B cell (primary cell): ENCODE measurements at regions not wholly inside any gene's neighbourhood (a gene's known extent, or its start where the extent isn't known, plus 50 kb on each side); places are given as distances from the start of the nearest gene placed in this dataset.

Experiments
- ATAC-seq: fragments of 200-7000 bp; cut with Tn5 transposase; one replicate; pipeline ENCODE4 v1.10.0; 2021; ENCODE audit warnings: low read depth, mild to moderate bottlenecking, moderate number of reproducible peaks, moderate library complexity
- CTCF ChIA-PET: fragments of 350-600 bp; sonication (Branson Sonifier 250); formaldehyde crosslinking; loops from one replicate; lab custom pipeline; 2021; ENCODE audit warnings: antibody characterized with exemption, inconsistent platforms; lab: Charles Lee
- POLR2A ChIA-PET: fragments of 350-600 bp; sonication (Branson Sonifier 250); formaldehyde crosslinking; loops from one replicate; lab custom pipeline; 2021; ENCODE audit warnings: antibody characterized with exemption; lab: Charles Lee
- DNase-seq: peaks from one replicate; pipeline ENCODE4 v3.0.0; 2013
- H2AFZ ChIP-seq: 2 replicates; pipeline ENCODE4 v1.6.1; 2012; ENCODE audit warnings: mild to moderate bottlenecking, low read depth, low read length; ENCODE audit not compliant: insufficient read depth, poor library complexity, severe bottlenecking
- H3K27ac ChIP-seq, 2 donors: 1 replicate in 1 of 2; 2 replicates in 1 of 2; pipeline ENCODE4 v1.5.1; 2012 to 2013; ENCODE audit warnings: low read length in 2 of 2, mild to moderate bottlenecking in 2 of 2, moderate library complexity in 1 of 2
- H3K27me3 ChIP-seq, 4 experiments: fragments of 200-600 bp in 1 of 4; sonication (generic) in 1 of 4; replicated peaks in 1 of 4; 1 replicate in 2 of 4; 2 replicates in 2 of 4; pipeline versions ENCODE4 v1.6.1 to v1.7.0; 2013 to 2016; ENCODE audit warnings: low read length in 3 of 4, mild to moderate bottlenecking in 2 of 4, mixed read lengths in 1 of 4, moderate library complexity in 1 of 4; ENCODE audit not compliant: insufficient read depth in 4 of 4, control insufficient read depth in 3 of 4; ENCODE audit errors: control extremely low read depth in 1 of 4
- H3K36me3 ChIP-seq, 2 experiments: replicated peaks in 1 of 2; 1 replicate in 1 of 2; 2 replicates in 1 of 2; pipeline versions ENCODE4 v1.6.1 to v1.7.1; 2013; ENCODE audit warnings: low read length in 1 of 2; ENCODE audit not compliant: insufficient read depth in 2 of 2, control insufficient read depth in 1 of 2; ENCODE audit errors: control extremely low read depth in 1 of 2, extremely low read depth in 1 of 2
- H3K4me1 ChIP-seq, 2 donors: fragments of 200-600 bp in 1 of 2; sonication (generic) in 1 of 2; 1 replicate in 1 of 2; 2 replicates in 1 of 2; pipeline versions ENCODE4 v1.5.1 to v1.6.1; 2013 to 2017; ENCODE audit warnings: low read length in 2 of 2; ENCODE audit not compliant: control insufficient read depth in 2 of 2, insufficient read depth in 2 of 2
- H3K4me2 ChIP-seq: replicated peaks from 2 replicates; pipeline ENCODE3; 2012; ENCODE audit warnings: mild to moderate bottlenecking, low read depth, low read length; ENCODE audit not compliant: poor library complexity, severe bottlenecking
- H3K4me3 ChIP-seq, 5 experiments: fragments of 200-600 bp in 1 of 5; sonication (generic) in 1 of 5; 1 replicate in 3 of 5; 2 replicates in 2 of 5; pipeline versions ENCODE4 v1.5.1 to v1.7.0; 2011 to 2016; ENCODE audit warnings: low read length in 4 of 5, mild to moderate bottlenecking in 4 of 5, low read depth in 2 of 5, control low read depth in 1 of 5, moderate library complexity in 1 of 5; ENCODE audit not compliant: insufficient read depth in 1 of 5; ENCODE audit errors: control extremely low read depth in 1 of 5, extremely low read depth in 1 of 5
- H3K79me2 ChIP-seq: fragments of 200-600 bp; sonication (generic); one replicate; pipeline ENCODE4 v1.6.0; 2016; ENCODE audit warnings: low read length; ENCODE audit not compliant: control insufficient read depth, insufficient read depth
- H3K9ac ChIP-seq: fragments of 200-600 bp; sonication (generic); 2 replicates; pipeline ENCODE4 v1.6.1; 2017; ENCODE audit warnings: mild to moderate bottlenecking, low read length, moderate library complexity
- H3K9me3 ChIP-seq, 3 donors: one replicate each; pipeline versions ENCODE4 v1.6.1 to v1.7.1; 2013; ENCODE audit warnings: low read length in 2 of 3; ENCODE audit not compliant: control insufficient read depth in 2 of 3, insufficient read depth in 1 of 3; ENCODE audit errors: control extremely low read depth in 1 of 3
- H4K20me1 ChIP-seq: 2 replicates; pipeline ENCODE4 v1.6.0; 2012; ENCODE audit warnings: mild to moderate bottlenecking, low read length; ENCODE audit not compliant: insufficient read depth, control insufficient read depth, poor library complexity, severe bottlenecking
- H3K27ac Mint-ChIP-seq: one replicate; pipeline ENCODE4 v1.8.0; 2021; ENCODE audit warnings: mixed read lengths
- H3K27me3 Mint-ChIP-seq: one replicate; pipeline ENCODE4 v1.8.0; 2021; ENCODE audit warnings: mixed read lengths
- H3K4me1 Mint-ChIP-seq: one replicate; pipeline ENCODE4 v1.8.0; 2021; ENCODE audit warnings: mixed read lengths
- H3K4me3 Mint-ChIP-seq: one replicate; pipeline ENCODE4 v1.8.0; 2021; ENCODE audit warnings: mixed read lengths
- H3K9me3 Mint-ChIP-seq: one replicate; pipeline ENCODE4 v1.8.0; 2022; ENCODE audit warnings: mixed read lengths; ENCODE audit not compliant: insufficient read depth
- EZH2 ChIP-seq: IDR thresholded peaks from 2 replicates; pipeline ENCODE4 v1.6.1; 2012; ENCODE audit warnings: borderline replicate concordance, low read depth, mild to moderate bottlenecking, moderate library complexity, low read length; ENCODE audit not compliant: insufficient read depth, poor library complexity, severe bottlenecking
- WGBS: methylation state at CpG from one replicate; pipeline ENCODE4 v1.1.5; 2013; ENCODE audit warnings: missing lambda C conversion rate; ENCODE audit not compliant: insufficient coverage; 5-methylcytosine and 5-hydroxymethylcytosine counted together
- intact Hi-C: fragments of 100-400 bp; cut with micrococcal nuclease; formaldehyde crosslinking; loops from one replicate; pipeline ENCODE4 v1.10.0; 2022
- TF ChIP-seq, protein P1 (sequence below): fragments of 200-600 bp; IDR thresholded peaks from one replicate; pipeline ENCODE4 v1.8.0; 2022; ENCODE audit warnings: antibody characterized with exemption, mild to moderate bottlenecking

DNA sequence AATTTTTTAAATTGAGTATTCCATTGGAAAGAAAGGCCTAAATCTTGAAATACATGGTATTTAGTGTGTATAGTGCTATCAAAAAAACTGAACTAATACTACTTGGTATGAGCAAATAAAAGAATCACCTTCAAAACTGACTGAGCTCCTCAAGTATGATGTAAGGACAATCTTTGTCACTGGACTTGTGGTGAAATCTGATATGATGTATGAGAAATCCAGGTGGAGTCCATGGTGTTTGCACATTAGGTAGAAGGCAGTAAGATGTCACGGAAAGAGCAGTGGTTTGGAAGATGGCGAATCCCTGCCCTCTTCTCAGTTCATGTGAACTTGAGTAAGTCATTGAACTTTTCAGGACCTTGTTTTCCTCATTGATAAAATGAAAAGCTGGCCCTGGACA, 62.1 kb upstream of the COL1A2 start:
- ATAC-seq, result no peak
- H3K79me2 ChIP-seq, result no peaks in the 10 kb centered on the region
- no peaks in the 10 kb centered on the region for H3K4me1 ChIP-seq
- H3K4me1 Mint-ChIP-seq, result no peaks in the 10 kb centered on the region
- TF ChIP-seq, protein P1, sequence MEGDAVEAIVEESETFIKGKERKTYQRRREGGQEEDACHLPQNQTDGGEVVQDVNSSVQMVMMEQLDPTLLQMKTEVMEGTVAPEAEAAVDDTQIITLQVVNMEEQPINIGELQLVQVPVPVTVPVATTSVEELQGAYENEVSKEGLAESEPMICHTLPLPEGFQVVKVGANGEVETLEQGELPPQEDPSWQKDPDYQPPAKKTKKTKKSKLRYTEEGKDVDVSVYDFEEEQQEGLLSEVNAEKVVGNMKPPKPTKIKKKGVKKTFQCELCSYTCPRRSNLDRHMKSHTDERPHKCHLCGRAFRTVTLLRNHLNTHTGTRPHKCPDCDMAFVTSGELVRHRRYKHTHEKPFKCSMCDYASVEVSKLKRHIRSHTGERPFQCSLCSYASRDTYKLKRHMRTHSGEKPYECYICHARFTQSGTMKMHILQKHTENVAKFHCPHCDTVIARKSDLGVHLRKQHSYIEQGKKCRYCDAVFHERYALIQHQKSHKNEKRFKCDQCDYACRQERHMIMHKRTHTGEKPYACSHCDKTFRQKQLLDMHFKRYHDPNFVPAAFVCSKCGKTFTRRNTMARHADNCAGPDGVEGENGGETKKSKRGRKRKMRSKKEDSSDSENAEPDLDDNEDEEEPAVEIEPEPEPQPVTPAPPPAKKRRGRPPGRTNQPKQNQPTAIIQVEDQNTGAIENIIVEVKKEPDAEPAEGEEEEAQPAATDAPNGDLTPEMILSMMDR, result no peak
- no peak for TF ChIP-seq EZH2
- no peak overlapping the region for H3K4me3 Mint-ChIP-seq
- H3K27ac Mint-ChIP-seq, result no peak overlapping the region
- no peaks in the 10 kb centered on the region for H3K36me3 ChIP-seq
- H3K9ac ChIP-seq, result no peak overlapping the region
- CTCF ChIA-PET, result no interaction called here
- no peak overlapping the region for H3K4me2 ChIP-seq
- intact Hi-C loops, result no loop called here
- no peak overlapping the region for H2AFZ ChIP-seq
- no peak overlapping the region for H3K4me3 ChIP-seq
- no peaks in the 10 kb centered on the region for H3K27me3 ChIP-seq
- no peaks in the 10 kb centered on the region for H3K9me3 Mint-ChIP-seq
- no peak for DNase-seq
- no peaks in the 10 kb centered on the region for H3K27me3 Mint-ChIP-seq
- POLR2A ChIA-PET, result no interaction called here
- H3K27ac ChIP-seq, result no peak overlapping the region
- no peaks in the 10 kb centered on the region for H3K9me3 ChIP-seq
- no peaks in the 10 kb centered on the region for H4K20me1 ChIP-seq
- WGBS, result 100% methylated on average over 1 of the region's 2 CpGs

DNA sequence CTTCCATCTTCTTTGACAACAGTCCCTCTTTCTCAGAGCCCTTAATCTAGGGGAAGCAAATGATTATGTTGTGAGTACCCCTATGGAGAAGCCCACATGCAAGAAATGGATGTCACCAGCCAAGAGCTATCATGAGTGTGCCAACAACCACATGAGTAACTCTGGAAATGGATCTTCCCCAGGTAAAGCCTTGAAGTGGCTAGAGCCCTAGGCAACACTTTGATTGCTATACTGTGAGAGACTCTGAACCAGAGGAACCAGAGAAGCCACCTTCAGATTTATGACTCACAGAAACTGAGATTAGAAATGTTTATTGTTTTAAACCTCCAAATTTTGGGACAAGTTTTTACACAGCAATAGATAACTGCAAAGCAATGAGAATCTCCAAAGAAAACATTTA, 60.9 kb upstream of the COL1A2 start:
- no peaks in the 10 kb centered on the region for H3K9me3 Mint-ChIP-seq
- intact Hi-C loops, result no loop called here
- H3K27me3 Mint-ChIP-seq, result no peaks in the 10 kb centered on the region
- H3K27me3 ChIP-seq, result no peaks in the 10 kb centered on the region
- no peak for ATAC-seq
- no peak overlapping the region for H3K27ac Mint-ChIP-seq
- H3K4me2 ChIP-seq, result no peak overlapping the region
- H4K20me1 ChIP-seq, result no peaks in the 10 kb centered on the region
- CTCF ChIA-PET, result no interaction called here
- no peaks in the 10 kb centered on the region for H3K4me1 ChIP-seq
- H3K36me3 ChIP-seq, result no peaks in the 10 kb centered on the region
- H3K79me2 ChIP-seq, result no peaks in the 10 kb centered on the region
- H3K4me1 Mint-ChIP-seq, result no peaks in the 10 kb centered on the region
- DNase-seq, result no peak
- no peaks in the 10 kb centered on the region for H3K9me3 ChIP-seq
- TF ChIP-seq, protein P1, result no peak
- TF ChIP-seq EZH2, result no peak
- H3K4me3 Mint-ChIP-seq, result no peak overlapping the region
- no peak overlapping the region for H3K27ac ChIP-seq
- no peak overlapping the region for H3K9ac ChIP-seq
- POLR2A ChIA-PET, result no interaction called here
- H2AFZ ChIP-seq, result no peak overlapping the region
- no peak overlapping the region for H3K4me3 ChIP-seq
